Upper lobe of left lung (tissue), 4 donors: ENCODE measurements at regions not wholly inside any gene's neighbourhood (a gene's known extent, or its start where the extent isn't known, plus 50 kb on each side); places are given as distances from the start of the nearest gene placed in this dataset.

ENCODE experiments used
- POLR2A ChIP-seq, 4 donors: fragments of 450-650 bp; IDR thresholded peaks; one replicate each; pipeline ENCODE4 v1.5.1; 2016 to 2017; ENCODE audit warnings: antibody characterized with exemption in 4 of 4, mild to moderate bottlenecking in 2 of 4
- POLR2AphosphoS5 ChIP-seq, 2 donors: sonication (generic); formaldehyde crosslinking; IDR thresholded peaks; one replicate each; pipeline ENCODE4 v1.5.1; 2017; ENCODE audit warnings: antibody characterized with exemption in 2 of 2
- TF ChIP-seq, protein P1 (sequence below), 6 experiments: fragments of 450-650 bp in 4 of 6; fragments of 200-600 bp in 2 of 6; sonication (generic) in 2 of 6; IDR thresholded peaks; one replicate each; pipeline ENCODE4 v1.5.1; 2016 to 2019; ENCODE audit warnings: antibody characterized with exemption in 6 of 6

DNA sequence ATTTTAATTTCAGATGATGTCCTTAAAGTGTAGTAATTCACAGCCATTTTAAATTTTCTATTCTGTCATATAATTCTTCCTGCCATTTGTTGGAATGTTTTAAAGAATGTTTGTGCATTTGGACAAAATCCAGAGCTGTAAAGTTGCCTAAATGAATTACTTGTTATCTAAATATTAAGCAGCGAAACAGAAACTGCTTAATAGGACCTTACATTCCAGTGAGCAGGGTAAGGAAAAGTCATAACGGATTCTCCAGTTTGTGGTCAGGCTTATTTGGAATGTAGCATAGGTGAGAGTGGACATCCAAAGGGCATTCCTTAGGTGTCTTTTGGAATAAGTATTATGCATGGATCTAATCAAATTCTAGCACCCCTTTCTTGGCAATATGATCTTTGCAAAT is 410.4 kb upstream of the PTPRD start:
- TF ChIP-seq, protein P1, sequence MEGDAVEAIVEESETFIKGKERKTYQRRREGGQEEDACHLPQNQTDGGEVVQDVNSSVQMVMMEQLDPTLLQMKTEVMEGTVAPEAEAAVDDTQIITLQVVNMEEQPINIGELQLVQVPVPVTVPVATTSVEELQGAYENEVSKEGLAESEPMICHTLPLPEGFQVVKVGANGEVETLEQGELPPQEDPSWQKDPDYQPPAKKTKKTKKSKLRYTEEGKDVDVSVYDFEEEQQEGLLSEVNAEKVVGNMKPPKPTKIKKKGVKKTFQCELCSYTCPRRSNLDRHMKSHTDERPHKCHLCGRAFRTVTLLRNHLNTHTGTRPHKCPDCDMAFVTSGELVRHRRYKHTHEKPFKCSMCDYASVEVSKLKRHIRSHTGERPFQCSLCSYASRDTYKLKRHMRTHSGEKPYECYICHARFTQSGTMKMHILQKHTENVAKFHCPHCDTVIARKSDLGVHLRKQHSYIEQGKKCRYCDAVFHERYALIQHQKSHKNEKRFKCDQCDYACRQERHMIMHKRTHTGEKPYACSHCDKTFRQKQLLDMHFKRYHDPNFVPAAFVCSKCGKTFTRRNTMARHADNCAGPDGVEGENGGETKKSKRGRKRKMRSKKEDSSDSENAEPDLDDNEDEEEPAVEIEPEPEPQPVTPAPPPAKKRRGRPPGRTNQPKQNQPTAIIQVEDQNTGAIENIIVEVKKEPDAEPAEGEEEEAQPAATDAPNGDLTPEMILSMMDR (IDR thresholded peaks at IDR 0.05) = no peak
- TF ChIP-seq POLR2A (IDR thresholded peaks at IDR 0.05) (no peak), POLR2AphosphoS5 (IDR thresholded peaks at IDR 0.05) (no peak)
